ENCODE measurements at regions not wholly inside any gene's neighbourhood (a gene's known extent, or its start where the extent isn't known, plus 50 kb on each side); places are given as distances from the start of the nearest gene placed in this dataset.
"Not testable (repeated sequence)": the region's sequence is repeated elsewhere in the genome, so short reads cannot be mapped to it uniquely, and the experiment has no call there.

DNA sequence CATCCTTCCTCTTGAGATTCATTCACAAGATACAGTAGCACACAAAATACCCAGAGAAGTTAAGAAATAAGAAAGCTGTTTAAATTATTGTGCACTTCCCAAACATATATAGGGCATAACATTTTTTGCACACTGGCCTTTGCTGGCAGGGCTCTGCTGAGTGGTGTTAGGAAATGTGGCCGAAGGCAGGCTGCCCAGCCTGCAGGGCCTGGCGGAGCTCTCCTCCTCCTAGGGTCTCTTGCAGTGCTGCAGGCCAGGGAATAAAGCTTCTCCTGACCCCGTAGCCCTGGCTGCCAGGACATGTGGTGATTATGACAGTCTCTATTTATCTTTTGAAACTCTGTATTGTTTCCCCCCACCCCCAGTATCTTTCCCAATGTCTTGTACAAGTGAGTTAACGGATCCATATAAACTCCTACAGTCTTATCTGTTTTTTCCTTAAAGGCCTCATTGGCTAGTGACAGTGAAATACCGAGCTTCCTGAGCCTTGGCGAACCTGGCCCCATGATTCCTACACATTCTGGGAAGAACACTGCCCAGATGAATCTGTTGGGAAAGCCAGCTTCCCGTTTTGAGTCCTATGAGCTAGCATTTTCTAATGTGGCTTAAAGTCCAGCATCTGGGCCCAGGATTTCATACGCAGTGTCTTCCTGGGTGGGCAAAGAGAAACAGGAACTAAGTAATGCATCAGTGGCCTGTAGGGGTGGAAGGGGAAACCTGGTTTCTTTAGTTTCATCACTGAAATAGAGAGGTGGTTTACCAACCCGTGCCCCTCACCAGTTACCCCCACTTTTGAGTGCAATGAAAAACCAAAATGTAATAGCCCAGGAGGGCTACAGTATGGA is 310.3 kb downstream of the BCL2L11 start:
- H3K9ac ChIP-seq (ENCODE audit: low read length); H3K9me3 Mint-ChIP-seq (ENCODE audit: insufficient read depth); DNase-seq; H3K4me2 ChIP-seq (replicated peaks; ENCODE audit: low read depth, low read length, poor library complexity, severe bottlenecking); H3K79me2 ChIP-seq (ENCODE audit: control insufficient read depth, insufficient read depth, low read length); intact Hi-C loops (cut with micrococcal nuclease); POLR2A ChIA-PET; H3K27me3 ChIP-seq (replicated peaks in 1 of 4; ENCODE audit: control extremely low read depth in 1 of 4, control insufficient read depth in 3 of 4, insufficient read depth in 4 of 4, low read length in 3 of 4); CTCF ChIA-PET; H3K9me3 ChIP-seq (ENCODE audit: control extremely low read depth in 1 of 3, control insufficient read depth in 2 of 3, insufficient read depth in 1 of 3, low read length in 2 of 3); H3K4me3 ChIP-seq (ENCODE audit: control extremely low read depth in 1 of 5, extremely low read depth in 1 of 5, insufficient read depth in 1 of 5, low read depth in 2 of 5, low read length in 4 of 5); H4K20me1 ChIP-seq (ENCODE audit: control insufficient read depth, insufficient read depth, low read length, poor library complexity, severe bottlenecking); H3K27me3 Mint-ChIP-seq; H3K36me3 ChIP-seq (replicated peaks in 1 of 2; ENCODE audit: control extremely low read depth in 1 of 2, control insufficient read depth in 1 of 2, extremely low read depth in 1 of 2, insufficient read depth in 2 of 2, low read length in 1 of 2); H2AFZ ChIP-seq (ENCODE audit: insufficient read depth, low read depth, low read length, poor library complexity, severe bottlenecking): not testable (repeated sequence)
- Mint-ChIP-seq H3K4me1 (peaks cover 42% of the 10 kb centered on the region), H3K27ac (peak overlapping the region; percentile 88), H3K4me3 (peak overlapping the region; percentile 66)
- H3K27ac ChIP-seq (ENCODE audit: low read length in 2 of 2): peak overlapping the region; percentile 33 to 54
- 83% methylated on average over 1 of the region's 9 CpGs for WGBS (ENCODE audit: insufficient coverage)
- H3K4me1 ChIP-seq (ENCODE audit: control insufficient read depth in 2 of 2, insufficient read depth in 2 of 2, low read length in 2 of 2): peaks cover 41 to 62% of the 10 kb centered on the region in 2 donors
- peak; percentile 78 for ATAC-seq (ENCODE audit: low read depth)

GRCh38 chr2:111432423-111432822 is 311.7 kb downstream of the BCL2L11 start:
- H3K27ac Mint-ChIP-seq: peak overlapping the region; percentile 86
- H3K36me3 ChIP-seq (replicated peaks in 1 of 2; ENCODE audit: control extremely low read depth in 1 of 2, control insufficient read depth in 1 of 2, extremely low read depth in 1 of 2, insufficient read depth in 2 of 2, low read length in 1 of 2); H3K9ac ChIP-seq (ENCODE audit: low read length); H3K27me3 Mint-ChIP-seq; H3K27me3 ChIP-seq (replicated peaks in 1 of 4; ENCODE audit: control extremely low read depth in 1 of 4, control insufficient read depth in 3 of 4, insufficient read depth in 4 of 4, low read length in 3 of 4); CTCF ChIA-PET; H3K4me2 ChIP-seq (replicated peaks; ENCODE audit: low read depth, low read length, poor library complexity, severe bottlenecking); H3K9me3 Mint-ChIP-seq (ENCODE audit: insufficient read depth); intact Hi-C loops (cut with micrococcal nuclease); H4K20me1 ChIP-seq (ENCODE audit: control insufficient read depth, insufficient read depth, low read length, poor library complexity, severe bottlenecking); H3K9me3 ChIP-seq (ENCODE audit: control extremely low read depth in 1 of 3, control insufficient read depth in 2 of 3, insufficient read depth in 1 of 3, low read length in 2 of 3); H3K79me2 ChIP-seq (ENCODE audit: control insufficient read depth, insufficient read depth, low read length); ATAC-seq (ENCODE audit: low read depth); H2AFZ ChIP-seq (ENCODE audit: insufficient read depth, low read depth, low read length, poor library complexity, severe bottlenecking); H3K4me3 ChIP-seq (ENCODE audit: control extremely low read depth in 1 of 5, extremely low read depth in 1 of 5, insufficient read depth in 1 of 5, low read depth in 2 of 5, low read length in 4 of 5); POLR2A ChIA-PET: not testable (repeated sequence)
- H3K4me1 Mint-ChIP-seq: peaks cover 35% of the 10 kb centered on the region
- WGBS (ENCODE audit: insufficient coverage): no CpG with 5 or more reads among the region's 3 CpGs
- peak; percentile 50 for DNase-seq
- peak overlapping the region; percentile 74 to 76 for H3K27ac ChIP-seq (ENCODE audit: low read length in 2 of 2)
- peaks cover 33 to 50% of the 10 kb centered on the region in 2 donors for H3K4me1 ChIP-seq (ENCODE audit: control insufficient read depth in 2 of 2, insufficient read depth in 2 of 2, low read length in 2 of 2)
- peak overlapping the region; percentile 39 for H3K4me3 Mint-ChIP-seq

DNA sequence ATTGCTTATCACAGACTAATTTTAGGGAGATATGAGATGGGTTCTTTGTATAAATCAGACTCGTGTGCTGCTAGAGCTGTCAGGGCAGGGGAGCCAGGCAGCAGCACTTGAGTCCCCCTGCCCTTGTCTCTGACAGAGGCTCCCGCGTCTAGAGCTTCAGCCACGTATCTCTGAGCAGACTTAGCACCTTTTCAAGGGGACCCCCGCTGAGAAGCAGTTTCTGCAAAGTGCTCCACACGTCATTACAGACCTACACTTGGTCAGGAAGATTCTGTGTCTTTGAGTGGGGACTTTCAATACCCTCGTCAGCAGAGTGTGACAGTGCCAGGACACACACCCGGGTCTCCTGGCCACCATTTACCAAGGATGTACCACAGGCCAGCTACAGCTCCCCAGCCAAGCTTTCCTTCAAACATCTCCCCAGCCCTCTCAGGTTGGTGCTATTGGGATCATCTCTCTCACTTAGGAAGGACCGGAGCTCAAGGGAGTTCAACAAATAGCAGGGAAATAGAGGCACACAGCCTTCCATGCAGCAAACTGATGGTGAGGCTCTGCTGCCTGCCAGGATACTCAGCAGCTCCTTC is 312.3 kb downstream of the BCL2L11 start:
- H3K79me2 ChIP-seq (ENCODE audit: control insufficient read depth, insufficient read depth, low read length); CTCF ChIA-PET; H3K27ac Mint-ChIP-seq; POLR2A ChIA-PET; H2AFZ ChIP-seq (ENCODE audit: insufficient read depth, low read depth, low read length, poor library complexity, severe bottlenecking); H3K36me3 ChIP-seq (replicated peaks in 1 of 2; ENCODE audit: control extremely low read depth in 1 of 2, control insufficient read depth in 1 of 2, extremely low read depth in 1 of 2, insufficient read depth in 2 of 2, low read length in 1 of 2); DNase-seq; H3K9me3 Mint-ChIP-seq (ENCODE audit: insufficient read depth); H3K9me3 ChIP-seq (ENCODE audit: control extremely low read depth in 1 of 3, control insufficient read depth in 2 of 3, insufficient read depth in 1 of 3, low read length in 2 of 3); H4K20me1 ChIP-seq (ENCODE audit: control insufficient read depth, insufficient read depth, low read length, poor library complexity, severe bottlenecking); H3K4me2 ChIP-seq (replicated peaks; ENCODE audit: low read depth, low read length, poor library complexity, severe bottlenecking); H3K27me3 Mint-ChIP-seq; intact Hi-C loops (cut with micrococcal nuclease); H3K27me3 ChIP-seq (replicated peaks in 1 of 4; ENCODE audit: control extremely low read depth in 1 of 4, control insufficient read depth in 3 of 4, insufficient read depth in 4 of 4, low read length in 3 of 4); H3K4me3 Mint-ChIP-seq; H3K4me3 ChIP-seq (ENCODE audit: control extremely low read depth in 1 of 5, extremely low read depth in 1 of 5, insufficient read depth in 1 of 5, low read depth in 2 of 5, low read length in 4 of 5); H3K9ac ChIP-seq (ENCODE audit: low read length): not testable (repeated sequence)
- H3K4me1 ChIP-seq (ENCODE audit: control insufficient read depth in 2 of 2, insufficient read depth in 2 of 2, low read length in 2 of 2): peaks cover 29 to 44% of the 10 kb centered on the region in 2 donors
- WGBS (ENCODE audit: insufficient coverage): 70% methylated on average over 2 of the region's 9 CpGs
- peak; percentile 6 for ATAC-seq (ENCODE audit: low read depth)
- H3K4me1 Mint-ChIP-seq: peaks cover 31% of the 10 kb centered on the region
- peak overlapping the region in 1 of 2 donors; percentile 52 for H3K27ac ChIP-seq (ENCODE audit: low read length in 2 of 2)
